ENCODE measurements at regions not wholly inside any gene's neighbourhood (a gene's known extent, or its start where the extent isn't known, plus 50 kb on each side); places are given as distances from the start of the nearest gene placed in this dataset.

DNA sequence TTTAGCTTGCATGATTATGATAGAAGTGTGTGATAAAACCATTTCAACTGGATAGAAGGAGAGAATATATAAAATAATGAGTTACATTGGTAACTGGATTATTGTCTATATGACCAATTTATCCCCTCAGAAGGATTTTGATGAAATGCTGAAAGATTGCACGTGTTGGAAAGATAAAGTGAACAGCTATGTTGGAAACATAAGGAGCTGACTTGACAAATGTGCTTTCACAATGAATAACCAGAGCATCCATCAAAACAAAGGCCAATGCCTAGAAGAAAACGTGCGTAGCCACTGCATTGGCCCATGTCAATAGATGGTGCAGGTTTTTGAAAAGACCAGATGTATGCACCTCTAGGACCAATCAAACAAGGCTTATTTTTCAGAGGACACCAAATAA is 168.8 kb downstream of the TMEM200A start:
- no peak for TF ChIP-seq TAF1 (IDR thresholded peaks at IDR 0.05; ENCODE audit: borderline replicate concordance, insufficient read depth, low read length)
- TF ChIP-seq, protein P1, sequence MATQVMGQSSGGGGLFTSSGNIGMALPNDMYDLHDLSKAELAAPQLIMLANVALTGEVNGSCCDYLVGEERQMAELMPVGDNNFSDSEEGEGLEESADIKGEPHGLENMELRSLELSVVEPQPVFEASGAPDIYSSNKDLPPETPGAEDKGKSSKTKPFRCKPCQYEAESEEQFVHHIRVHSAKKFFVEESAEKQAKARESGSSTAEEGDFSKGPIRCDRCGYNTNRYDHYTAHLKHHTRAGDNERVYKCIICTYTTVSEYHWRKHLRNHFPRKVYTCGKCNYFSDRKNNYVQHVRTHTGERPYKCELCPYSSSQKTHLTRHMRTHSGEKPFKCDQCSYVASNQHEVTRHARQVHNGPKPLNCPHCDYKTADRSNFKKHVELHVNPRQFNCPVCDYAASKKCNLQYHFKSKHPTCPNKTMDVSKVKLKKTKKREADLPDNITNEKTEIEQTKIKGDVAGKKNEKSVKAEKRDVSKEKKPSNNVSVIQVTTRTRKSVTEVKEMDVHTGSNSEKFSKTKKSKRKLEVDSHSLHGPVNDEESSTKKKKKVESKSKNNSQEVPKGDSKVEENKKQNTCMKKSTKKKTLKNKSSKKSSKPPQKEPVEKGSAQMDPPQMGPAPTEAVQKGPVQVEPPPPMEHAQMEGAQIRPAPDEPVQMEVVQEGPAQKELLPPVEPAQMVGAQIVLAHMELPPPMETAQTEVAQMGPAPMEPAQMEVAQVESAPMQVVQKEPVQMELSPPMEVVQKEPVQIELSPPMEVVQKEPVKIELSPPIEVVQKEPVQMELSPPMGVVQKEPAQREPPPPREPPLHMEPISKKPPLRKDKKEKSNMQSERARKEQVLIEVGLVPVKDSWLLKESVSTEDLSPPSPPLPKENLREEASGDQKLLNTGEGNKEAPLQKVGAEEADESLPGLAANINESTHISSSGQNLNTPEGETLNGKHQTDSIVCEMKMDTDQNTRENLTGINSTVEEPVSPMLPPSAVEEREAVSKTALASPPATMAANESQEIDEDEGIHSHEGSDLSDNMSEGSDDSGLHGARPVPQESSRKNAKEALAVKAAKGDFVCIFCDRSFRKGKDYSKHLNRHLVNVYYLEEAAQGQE (IDR thresholded peaks at IDR 0.05; ENCODE audit: insufficient read depth in 1 of 2, low read depth in 2 of 2, low read length in 2 of 2), result no peak
- no peak for TF ChIP-seq SIN3A (IDR thresholded peaks at IDR 0.05; ENCODE audit: borderline replicate concordance, insufficient read depth, low read length)
- TF ChIP-seq POLR2AphosphoS5 (IDR thresholded peaks at IDR 0.05; ENCODE audit: low read depth, low read length), result no peak
- no peak for TF ChIP-seq FOXP2 (optimal IDR thresholded peaks at IDR 0.05; ENCODE audit: borderline replicate concordance, extremely low read depth, extremely low read length, insufficient read depth)

DNA sequence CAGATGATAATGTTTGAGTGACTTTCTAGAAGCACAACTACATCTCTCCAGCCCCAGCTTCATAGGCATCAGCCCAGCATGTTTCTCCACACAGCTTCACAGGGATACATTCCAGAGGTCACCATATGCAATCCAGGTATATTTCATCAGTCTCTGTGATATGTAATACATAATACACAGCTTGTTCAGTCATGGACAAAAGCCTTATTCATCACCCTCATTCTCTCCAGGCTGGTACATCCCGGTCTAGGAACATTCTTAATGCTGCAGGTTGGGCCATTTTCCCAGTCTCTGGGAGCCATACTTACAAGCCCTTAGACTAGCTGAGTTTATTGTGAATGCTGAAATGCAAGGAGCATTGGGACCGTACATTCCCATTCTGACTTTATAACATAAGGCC is 169.4 kb downstream of the TMEM200A start:
- TF ChIP-seq SIN3A (IDR thresholded peaks at IDR 0.05; ENCODE audit: borderline replicate concordance, insufficient read depth, low read length) (no peak), FOXP2 (optimal IDR thresholded peaks at IDR 0.05; ENCODE audit: borderline replicate concordance, extremely low read depth, extremely low read length, insufficient read depth) (no peak), TAF1 (IDR thresholded peaks at IDR 0.05; ENCODE audit: borderline replicate concordance, insufficient read depth, low read length) (no peak), POLR2AphosphoS5 (IDR thresholded peaks at IDR 0.05; ENCODE audit: low read depth, low read length) (no peak)
- TF ChIP-seq, protein P1 (IDR thresholded peaks at IDR 0.05; ENCODE audit: insufficient read depth in 1 of 2, low read depth in 2 of 2, low read length in 2 of 2), result no peak

DNA sequence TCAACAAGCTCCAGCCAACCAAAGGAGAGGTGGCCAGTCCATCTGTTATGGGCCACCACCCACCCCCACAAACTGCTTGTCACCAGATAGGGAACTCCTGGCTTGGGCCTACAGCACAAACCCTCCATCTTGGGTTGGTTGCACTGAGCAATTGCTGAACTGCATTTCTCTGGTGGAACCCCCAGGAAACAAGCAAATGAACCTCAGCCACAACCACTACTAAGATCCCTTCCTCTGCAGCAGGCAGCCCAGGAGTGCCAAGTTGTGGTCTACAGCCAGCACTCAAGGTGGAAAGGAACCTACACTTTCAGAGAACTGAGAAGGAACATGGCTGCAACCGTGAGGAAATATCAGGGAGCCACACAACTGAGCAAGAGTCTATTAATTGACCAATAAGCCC is 171.6 kb downstream of the TMEM200A start:
- TF ChIP-seq, protein P1 (IDR thresholded peaks at IDR 0.05; ENCODE audit: insufficient read depth in 1 of 2, low read depth in 2 of 2, low read length in 2 of 2), result no peak
- TF ChIP-seq SIN3A (IDR thresholded peaks at IDR 0.05; ENCODE audit: borderline replicate concordance, insufficient read depth, low read length) (no peak), TAF1 (IDR thresholded peaks at IDR 0.05; ENCODE audit: borderline replicate concordance, insufficient read depth, low read length) (no peak), POLR2AphosphoS5 (IDR thresholded peaks at IDR 0.05; ENCODE audit: low read depth, low read length) (no peak), FOXP2 (optimal IDR thresholded peaks at IDR 0.05; ENCODE audit: borderline replicate concordance, extremely low read depth, extremely low read length, insufficient read depth) (no peak)

DNA sequence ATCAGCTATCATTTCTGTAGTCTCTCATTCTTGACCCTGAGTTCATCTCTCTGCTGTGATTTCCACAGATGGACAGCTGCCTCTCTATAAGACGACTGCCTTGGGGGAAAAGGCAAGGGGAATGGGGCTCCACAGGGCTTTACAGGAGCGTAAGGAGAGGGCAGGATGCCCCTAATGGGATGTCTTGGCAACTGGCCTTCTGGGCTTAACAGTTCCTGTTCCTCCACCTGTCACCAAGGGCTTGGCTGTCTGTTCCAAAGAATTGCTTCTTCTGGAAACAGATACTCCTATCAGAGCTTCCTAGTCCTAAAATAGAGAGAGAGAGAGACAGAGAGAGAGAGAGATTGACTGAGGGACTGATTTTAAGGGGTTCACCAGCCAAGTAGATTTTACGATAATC is 181.9 kb downstream of the TMEM200A start:
- TF ChIP-seq, protein P1 (IDR thresholded peaks at IDR 0.05; ENCODE audit: insufficient read depth in 1 of 2, low read depth in 2 of 2, low read length in 2 of 2), result no peak
- no peak for TF ChIP-seq SIN3A (IDR thresholded peaks at IDR 0.05; ENCODE audit: borderline replicate concordance, insufficient read depth, low read length)
- TF ChIP-seq TAF1 (IDR thresholded peaks at IDR 0.05; ENCODE audit: borderline replicate concordance, insufficient read depth, low read length), result no peak
- no peak for TF ChIP-seq FOXP2 (optimal IDR thresholded peaks at IDR 0.05; ENCODE audit: borderline replicate concordance, extremely low read depth, extremely low read length, insufficient read depth)
- TF ChIP-seq POLR2AphosphoS5 (IDR thresholded peaks at IDR 0.05; ENCODE audit: low read depth, low read length), result no peak

Measured in PFSK-1 (cell line).